ENCODE measurements at regions not wholly inside any gene's neighbourhood (a gene's known extent, or its start where the extent isn't known, plus 50 kb on each side); places are given as distances from the start of the nearest gene placed in this dataset.

- intact Hi-C loops (cut with micrococcal nuclease) = no loop called here
- RAD21 ChIA-PET (ENCODE audit: low non-redundant PET in 1 of 2, low total read pairs in 2 of 2, uncharacterized antibody in 2 of 2, unreplicated experiment in 2 of 2) = no interaction called here
- H3K79me2 ChIP-seq (ENCODE audit: insufficient read depth, low read length) = no peaks in the 10 kb centered on the region
- no peaks in the 10 kb centered on the region for H3K27me3 ChIP-seq (ENCODE audit: insufficient read depth, low read length)
- H3K36me3 ChIP-seq (ENCODE audit: control insufficient read depth in 1 of 2, insufficient read depth in 2 of 2, low read length in 2 of 2) = no peaks in the 10 kb centered on the region
- H2AFZ ChIP-seq (ENCODE audit: low read depth, low read length, poor library complexity, severe bottlenecking) = no peak overlapping the region
- DNase-seq (ENCODE audit: low read depth, low spot score) = no peak
- no peaks in the 10 kb centered on the region for H4K20me1 ChIP-seq (ENCODE audit: insufficient read depth)
- TF ChIP-seq SP1 (IDR thresholded peaks at IDR 0.05; ENCODE audit: low read depth) (no peak), ATF3 (IDR thresholded peaks at IDR 0.05) (no peak), CBX3 (IDR thresholded peaks at IDR 0.05; ENCODE audit: low read depth) (no peak), REST (IDR thresholded peaks at IDR 0.05; ENCODE audit: low read depth) (no peak), RAD21 (IDR thresholded peaks at IDR 0.05; ENCODE audit: low read depth) (no peak), SRF (IDR thresholded peaks at IDR 0.05; ENCODE audit: low read depth) (no peak), CEBPB (IDR thresholded peaks at IDR 0.05; ENCODE audit: low read depth) (no peak), FOSL1 (IDR thresholded peaks at IDR 0.05; ENCODE audit: low read depth) (no peak), ELF1 (IDR thresholded peaks at IDR 0.05; ENCODE audit: borderline replicate concordance, low read depth) (no peak), POLR2AphosphoS5 (IDR thresholded peaks at IDR 0.05; ENCODE audit: low read depth, low read length) (no peak), TCF7L2 (IDR thresholded peaks at IDR 0.05; ENCODE audit: borderline replicate concordance, extremely low read depth, insufficient read depth, insufficient read length) (no peak)
- CTCF ChIA-PET = no interaction called here
- no peaks in the 10 kb centered on the region for H3K9me3 ChIP-seq (ENCODE audit: control insufficient read depth in 1 of 2, insufficient read depth in 1 of 2, low read depth in 1 of 2, low read length in 2 of 2)
- no TSS peak for BruUV-seq (replicated peaks)
- H3K9ac ChIP-seq (ENCODE audit: low read length) = no peak overlapping the region
- POLR2A ChIA-PET = no interaction called here
- H3K4me3 ChIP-seq (replicated peaks in 1 of 2; ENCODE audit: low read depth in 1 of 2, low read length in 2 of 2) = no peak overlapping the region
- no peaks in the 10 kb centered on the region for H3K9me2 ChIP-seq (ENCODE audit: insufficient read depth)
- H3K4me2 ChIP-seq (ENCODE audit: low read length) = no peak overlapping the region
- no peaks in the 10 kb centered on the region for H3K4me1 ChIP-seq (ENCODE audit: control insufficient read depth in 1 of 2, insufficient read depth in 2 of 2, low read length in 2 of 2)
- no peak for ATAC-seq
- H3K27ac ChIP-seq (ENCODE audit: low read depth, low read length) = no peak overlapping the region
Observed at GRCh38 chr6:16045238-16045637, 83.6 kb upstream of the MYLIP start.
